GM12875 (cell line): ENCODE measurements at regions not wholly inside any gene's neighbourhood (a gene's known extent, or its start where the extent isn't known, plus 50 kb on each side); places are given as distances from the start of the nearest gene placed in this dataset.

Experiments
- H3K4me3 ChIP-seq: one replicate; pipeline ENCODE4 v1.5.1; 2011; ENCODE audit warnings: low read depth, low read length, control low read depth
- TF ChIP-seq, protein P1 (sequence below): IDR thresholded peaks from 2 replicates; pipeline ENCODE4 v1.5.1; 2011; ENCODE audit warnings: low read depth, mild to moderate bottlenecking, control low read depth, inconsistent platforms, low read length, moderate library complexity, borderline replicate concordance; ENCODE audit not compliant: insufficient read depth

GRCh38 chr12:19895246-19896020, 456.1 kb downstream of the AEBP2 start:
- H3K4me3 ChIP-seq, result no peak overlapping the region
- TF ChIP-seq, protein P1, sequence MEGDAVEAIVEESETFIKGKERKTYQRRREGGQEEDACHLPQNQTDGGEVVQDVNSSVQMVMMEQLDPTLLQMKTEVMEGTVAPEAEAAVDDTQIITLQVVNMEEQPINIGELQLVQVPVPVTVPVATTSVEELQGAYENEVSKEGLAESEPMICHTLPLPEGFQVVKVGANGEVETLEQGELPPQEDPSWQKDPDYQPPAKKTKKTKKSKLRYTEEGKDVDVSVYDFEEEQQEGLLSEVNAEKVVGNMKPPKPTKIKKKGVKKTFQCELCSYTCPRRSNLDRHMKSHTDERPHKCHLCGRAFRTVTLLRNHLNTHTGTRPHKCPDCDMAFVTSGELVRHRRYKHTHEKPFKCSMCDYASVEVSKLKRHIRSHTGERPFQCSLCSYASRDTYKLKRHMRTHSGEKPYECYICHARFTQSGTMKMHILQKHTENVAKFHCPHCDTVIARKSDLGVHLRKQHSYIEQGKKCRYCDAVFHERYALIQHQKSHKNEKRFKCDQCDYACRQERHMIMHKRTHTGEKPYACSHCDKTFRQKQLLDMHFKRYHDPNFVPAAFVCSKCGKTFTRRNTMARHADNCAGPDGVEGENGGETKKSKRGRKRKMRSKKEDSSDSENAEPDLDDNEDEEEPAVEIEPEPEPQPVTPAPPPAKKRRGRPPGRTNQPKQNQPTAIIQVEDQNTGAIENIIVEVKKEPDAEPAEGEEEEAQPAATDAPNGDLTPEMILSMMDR, result no peak

DNA sequence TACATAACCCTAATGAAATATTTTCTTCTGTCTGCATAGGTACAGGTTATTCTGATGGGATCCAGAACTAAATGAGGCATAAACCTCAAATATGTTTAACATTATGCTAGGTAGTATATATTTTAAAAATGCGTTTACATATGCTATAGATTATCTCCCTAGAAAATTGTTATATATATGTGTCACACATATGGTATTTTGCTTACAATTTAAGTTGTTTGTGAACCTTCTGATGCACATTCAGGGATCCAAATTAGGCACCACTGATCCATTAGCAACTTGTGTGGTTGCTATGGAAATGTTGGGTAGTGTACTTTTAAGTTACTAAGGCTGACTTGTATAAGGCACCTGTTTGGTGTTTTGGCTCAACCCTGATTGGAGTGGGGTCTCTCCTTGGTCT, 456.7 kb downstream of the AEBP2 start:
- TF ChIP-seq, protein P1, result no peak
- no peak overlapping the region for H3K4me3 ChIP-seq

DNA sequence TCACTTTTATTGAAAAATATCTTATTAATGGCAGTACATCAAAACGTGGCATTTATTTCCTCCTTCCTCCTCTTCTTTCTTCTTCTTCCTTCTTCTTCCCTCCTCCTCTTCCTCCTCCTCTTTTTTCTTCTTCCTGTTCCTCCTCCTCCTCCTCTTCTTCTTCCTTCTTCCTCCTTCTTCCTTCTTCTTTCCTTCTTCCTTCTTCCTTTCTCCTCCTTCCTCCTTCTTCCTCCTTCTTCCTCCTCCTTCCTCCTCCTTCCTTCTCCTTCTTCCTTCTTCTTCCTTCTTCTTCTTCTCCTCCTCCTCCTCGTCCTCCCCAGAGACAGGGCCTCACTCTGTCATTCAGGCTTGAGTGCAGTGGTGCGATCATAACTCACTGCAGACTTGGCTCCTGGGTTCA, 457.2 kb downstream of the AEBP2 start:
- no peak overlapping the region for H3K4me3 ChIP-seq
- TF ChIP-seq, protein P1, result no peak

DNA sequence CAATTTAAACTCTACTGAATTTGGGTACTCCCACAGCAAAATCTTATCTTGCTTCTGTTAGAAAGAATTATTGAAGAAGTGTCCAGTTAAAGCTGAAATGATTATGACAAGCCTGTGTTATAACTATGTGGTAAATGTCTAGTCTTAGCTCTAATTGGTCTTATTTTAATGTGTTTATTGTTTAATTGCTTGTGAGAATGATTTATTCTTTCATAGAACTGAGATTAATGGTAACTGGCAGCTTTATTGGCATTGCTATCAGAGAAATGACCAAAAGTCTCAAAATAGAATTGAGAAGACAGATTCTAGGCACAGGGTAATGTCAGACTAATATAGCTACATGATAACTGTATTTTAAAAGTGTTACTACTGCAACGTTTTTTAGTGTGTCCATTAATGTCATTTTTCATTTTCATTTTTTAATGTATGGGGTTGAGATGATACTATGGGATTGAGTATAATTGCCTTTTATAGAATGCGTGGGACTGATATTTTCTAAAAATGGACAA, 458.7 kb downstream of the AEBP2 start:
- TF ChIP-seq, protein P1, result no peak
- H3K4me3 ChIP-seq, result no peak overlapping the region

- TF ChIP-seq, protein P1, result no peak
- H3K4me3 ChIP-seq, result no peak overlapping the region
These were observed 462.5 kb downstream of the AEBP2 start for GRCh38 chr12:19901841-19902240.

DNA sequence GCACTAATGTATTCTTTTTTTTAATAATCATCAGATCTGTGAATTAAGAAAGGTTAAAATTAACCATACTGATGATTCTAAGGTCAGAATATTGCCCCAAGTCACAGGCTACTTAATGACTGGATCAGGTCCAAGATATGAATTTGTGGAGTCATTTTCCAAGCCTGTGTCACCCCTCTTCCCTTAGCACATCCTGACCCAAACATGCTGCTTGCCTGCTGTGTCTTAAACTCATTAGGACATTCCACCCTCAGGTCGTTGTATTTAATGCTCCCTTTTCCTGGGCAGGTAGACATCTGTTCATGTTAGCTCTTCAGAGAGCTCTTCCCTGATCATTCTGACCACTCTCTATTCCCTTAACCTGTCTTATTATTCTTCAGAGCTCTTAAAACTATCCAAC, 463.5 kb upstream of the PDE3A start:
- no peak overlapping the region for H3K4me3 ChIP-seq
- TF ChIP-seq, protein P1, result no peak

DNA sequence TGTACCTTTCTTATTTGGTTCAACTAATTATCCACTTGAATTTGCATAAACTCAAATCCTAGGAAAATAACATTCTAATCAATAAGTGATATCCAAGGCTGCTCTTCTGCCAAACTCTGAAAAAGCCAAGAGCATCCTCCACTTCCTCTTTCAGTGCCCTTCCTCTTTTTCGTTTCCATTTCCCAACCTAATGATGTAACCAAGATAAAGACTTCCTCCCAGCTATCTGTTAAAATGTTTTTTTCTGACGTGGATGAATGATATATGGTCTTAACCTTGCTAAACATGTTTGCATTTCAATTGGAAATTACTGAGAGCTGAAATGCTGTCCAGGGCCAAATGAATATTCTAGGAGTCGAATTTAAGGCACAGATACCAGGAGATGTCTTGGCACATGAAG, 459.5 kb upstream of the PDE3A start:
- H3K4me3 ChIP-seq, result no peak overlapping the region
- TF ChIP-seq, protein P1, result no peak
